ENCODE measurements at regions not wholly inside any gene's neighbourhood (a gene's known extent, or its start where the extent isn't known, plus 50 kb on each side); places are given as distances from the start of the nearest gene placed in this dataset.

GRCh38 chr10:112095731-112096130, 87.8 kb downstream of the GPAM start:
- Histone ChIP-seq H3K27me3 (no peaks in the 10 kb centered on the region), H3K4me3 (no peak overlapping the region), H3K27ac (no peak overlapping the region), H3K4me1 (no peaks in the 10 kb centered on the region), H3K9me3 (no peaks in the 10 kb centered on the region), H3K36me3 (no peaks in the 10 kb centered on the region)
- no peak for TF ChIP-seq CTCF (IDR thresholded peaks at IDR 0.05)
- no peak for ATAC-seq
- no peak for DNase-seq
- intact Hi-C loops (cut with DNase I), result no loop called here

- no peak for ATAC-seq
These were observed 84.9 kb downstream of the GPAM start for GRCh38 chr10:112098682-112099081.

More at GRCh38 chr10:112098682-112099081, 84.9 kb downstream of the GPAM start:
- TF ChIP-seq CTCF (IDR thresholded peaks at IDR 0.05), result no peak
- H3K9me3 ChIP-seq, result no peaks in the 10 kb centered on the region
- no peak overlapping the region for H3K4me3 ChIP-seq
- H3K27me3 ChIP-seq, result no peaks in the 10 kb centered on the region
- H3K4me1 ChIP-seq, result no peaks in the 10 kb centered on the region
- no peak for DNase-seq
- no peak overlapping the region for H3K27ac ChIP-seq
- H3K36me3 ChIP-seq, result no peaks in the 10 kb centered on the region
- intact Hi-C loops (cut with DNase I), result no loop called here
